GM21367 (cell line): ENCODE measurements at regions not wholly inside any gene's neighbourhood (a gene's known extent, or its start where the extent isn't known, plus 50 kb on each side); places are given as distances from the start of the nearest gene placed in this dataset.
"Not testable (repeated sequence)": the region's sequence is repeated elsewhere in the genome, so short reads cannot be mapped to it uniquely, and the experiment has no call there.

Source experiments
- ATAC-seq: cut with Tn5 transposase; IDR thresholded peaks from one replicate; pipeline ENCODE4 v1.9.1; 2021; ENCODE audit not compliant: unreplicated experiment

GRCh38 chr4:43586813-43587212 lies 694.3 kb downstream of the GRXCR1 start:
- no peak for ATAC-seq

GRCh38 chr4:43587758-43588157 lies 695.2 kb downstream of the GRXCR1 start:
- no peak for ATAC-seq

DNA sequence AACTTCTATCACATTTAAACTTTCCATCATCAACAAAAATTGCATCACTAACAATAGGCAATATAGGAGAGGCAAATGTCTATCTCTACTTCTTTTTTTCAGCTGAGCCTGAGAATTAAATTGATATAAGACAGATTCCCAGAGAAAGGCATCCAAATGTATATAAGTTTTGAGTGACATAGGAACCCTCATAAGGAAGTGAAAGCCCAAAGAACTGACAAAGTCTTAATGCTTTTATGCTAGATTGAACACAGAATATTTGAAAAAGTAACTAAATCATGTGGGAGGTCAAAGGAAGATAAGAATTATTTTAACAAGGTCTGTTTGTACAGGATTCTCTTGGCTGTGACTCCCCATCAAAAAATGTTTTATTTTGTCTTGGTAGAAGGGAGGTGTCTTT lies 714.9 kb downstream of the GRXCR1 start:
- no peak for ATAC-seq

DNA sequence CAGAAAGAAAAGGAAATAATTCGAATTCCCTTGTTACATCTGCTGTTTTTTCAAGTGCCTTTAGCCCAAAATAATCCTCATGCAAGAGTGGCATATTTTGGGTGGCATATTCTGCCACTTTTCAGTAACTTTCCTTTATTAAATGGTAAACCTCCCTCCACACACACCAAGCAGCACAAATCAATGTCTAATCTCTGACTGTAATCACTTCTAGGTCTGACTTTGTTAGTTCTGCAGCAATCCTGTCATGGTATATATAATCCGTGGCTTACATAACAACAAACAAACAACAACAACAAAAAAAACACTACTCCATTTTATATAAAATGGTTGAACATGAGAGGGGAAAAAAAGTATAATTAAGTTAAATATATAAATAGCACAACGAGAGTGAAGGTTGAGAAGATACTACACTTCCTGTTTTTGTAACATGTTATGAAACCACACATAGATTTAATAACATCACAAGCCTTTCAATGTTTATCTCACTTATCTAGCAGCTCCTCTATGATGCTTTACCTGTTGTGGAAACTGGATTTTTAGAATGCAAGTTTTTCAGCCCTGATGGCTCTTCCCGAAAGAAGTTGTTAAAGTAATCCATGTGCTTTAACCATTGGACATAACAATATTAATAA lies 715.4 kb downstream of the GRXCR1 start:
- no peak for ATAC-seq

DNA sequence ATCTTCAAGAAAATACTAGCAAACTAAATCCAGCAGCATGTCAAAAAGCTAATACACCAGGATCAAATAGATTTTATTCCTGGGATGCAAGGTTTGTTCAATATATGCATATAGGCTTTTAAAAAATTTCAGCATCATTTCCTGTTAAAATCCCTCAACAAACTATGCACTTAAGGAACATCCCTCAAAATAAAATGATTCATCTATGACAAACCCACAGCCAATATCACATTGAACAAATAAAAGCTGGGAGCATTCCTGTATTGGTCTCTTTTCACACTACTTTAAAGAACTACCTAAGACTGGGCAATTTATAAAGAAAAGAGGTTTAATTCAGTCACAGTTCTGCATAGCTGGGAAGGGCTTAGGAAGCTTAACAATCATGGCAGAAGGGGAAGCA lies 726.7 kb downstream of the GRXCR1 start:
- ATAC-seq: no peak

DNA sequence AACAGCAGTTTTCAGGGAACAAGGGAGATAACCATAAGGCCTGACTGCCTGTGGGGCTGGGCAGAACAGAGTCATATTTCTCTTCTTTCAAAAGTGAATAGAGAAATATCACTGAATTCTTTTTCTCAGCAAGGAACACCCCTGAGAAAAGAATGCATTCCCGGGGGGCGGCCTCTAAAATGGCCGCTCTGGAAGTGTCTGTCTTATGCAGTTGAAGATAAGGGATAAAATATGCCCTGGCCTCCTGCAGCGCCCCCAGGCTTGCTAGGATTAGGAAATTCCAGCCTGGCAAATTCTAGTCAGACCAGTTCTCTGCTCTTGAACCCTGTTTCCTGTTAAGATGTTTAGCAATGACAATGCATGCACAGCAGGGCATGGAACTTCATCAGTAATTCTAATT lies 745.4 kb downstream of the GRXCR1 start:
- not testable (repeated sequence) for ATAC-seq

DNA sequence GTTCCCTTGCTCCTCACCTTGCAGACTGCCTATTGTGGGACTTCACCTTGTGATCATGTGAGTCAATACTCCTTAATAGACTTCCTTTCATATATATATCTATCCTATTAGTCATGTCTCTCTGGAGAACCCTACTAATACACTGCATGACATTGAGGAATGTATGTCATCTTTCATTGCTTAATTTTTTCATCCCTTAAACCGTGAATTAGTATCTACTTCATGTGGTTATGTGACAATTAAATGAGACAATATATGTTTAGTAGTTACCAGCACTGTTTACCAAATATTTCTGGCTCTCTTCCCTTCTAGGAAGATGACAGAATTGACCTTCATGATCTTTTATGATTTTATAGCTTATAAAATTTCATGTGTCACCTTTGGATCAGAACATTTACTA lies 759.5 kb downstream of the GRXCR1 start:
- ATAC-seq: no peak

DNA sequence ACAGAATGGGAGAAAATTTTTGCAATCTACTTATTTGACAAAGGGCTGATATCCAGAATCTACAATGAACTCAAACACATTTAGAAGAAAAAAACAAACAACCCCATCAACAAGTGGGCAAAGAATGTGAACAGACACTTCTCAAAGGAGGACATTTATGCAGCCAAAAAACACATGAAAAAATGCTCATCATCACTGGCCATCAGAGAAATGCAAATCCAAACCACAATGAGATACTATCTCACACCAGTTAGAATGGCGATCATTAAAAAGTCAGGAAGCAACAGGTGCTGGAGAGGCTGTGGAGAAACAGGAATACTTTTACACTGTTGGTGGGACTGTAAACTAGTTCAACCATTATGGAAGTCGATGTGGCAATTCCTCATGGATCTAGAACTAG lies 767.0 kb downstream of the GRXCR1 start:
- ATAC-seq: not testable (repeated sequence)

DNA sequence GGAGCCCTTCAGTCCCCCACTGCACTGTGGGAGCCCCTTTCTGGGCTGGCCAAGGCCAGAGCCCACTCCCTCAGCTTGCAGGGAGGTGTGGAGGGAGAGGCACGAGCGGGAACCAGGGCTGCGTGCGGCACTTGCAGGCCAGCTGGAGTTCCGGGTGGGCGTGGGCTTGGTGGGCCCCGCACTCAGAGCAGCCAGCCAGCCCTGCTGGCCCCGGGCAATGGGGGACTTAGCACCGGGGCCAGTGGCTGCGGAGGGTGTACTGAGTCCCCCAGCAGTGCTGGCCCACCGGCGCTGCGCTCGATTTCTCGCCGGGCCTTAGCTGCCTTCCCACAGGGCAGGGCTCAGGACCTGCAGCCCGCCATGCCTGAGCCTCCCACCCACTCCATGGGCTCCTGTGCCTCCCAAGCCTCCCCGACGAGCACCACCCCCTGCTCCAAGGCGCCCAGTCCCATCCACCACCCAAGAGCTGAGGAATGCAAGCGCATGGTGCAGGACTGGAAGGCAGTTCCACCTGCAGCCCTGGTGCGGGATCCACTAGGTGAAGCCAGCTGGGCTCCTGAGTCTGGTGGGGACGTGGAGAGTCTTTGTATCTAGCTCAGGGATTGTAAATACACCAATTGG lies 776.2 kb downstream of the KCTD8 start:
- ATAC-seq: not testable (repeated sequence)

GRCh38 chr4:43680421-43680820 lies 768.2 kb downstream of the KCTD8 start:
- ATAC-seq: no peak

- no peak for ATAC-seq
Observed at GRCh38 chr4:43682551-43682950, 766.1 kb downstream of the KCTD8 start.

DNA sequence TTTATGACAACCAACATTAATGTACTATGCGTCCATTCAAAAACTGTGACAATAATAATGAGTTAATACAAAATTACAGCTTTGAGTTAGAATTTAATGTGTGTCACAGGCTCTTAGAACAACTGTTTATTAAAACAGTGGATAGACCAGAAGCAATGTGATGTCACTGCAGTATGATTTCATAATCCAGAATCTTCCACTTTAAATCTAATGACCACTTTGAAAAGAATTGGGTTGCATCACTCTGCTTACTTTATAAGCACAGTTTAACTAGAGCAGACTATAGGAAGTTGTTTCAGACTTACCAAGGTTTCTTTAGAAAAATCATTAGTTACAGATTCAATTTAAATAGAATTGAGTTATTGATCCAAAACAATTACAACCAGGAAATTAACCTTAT lies 758.5 kb downstream of the KCTD8 start:
- ATAC-seq: no peak

- ATAC-seq: no peak
Observed at GRCh38 chr4:43693876-43694275, 754.7 kb downstream of the KCTD8 start.

DNA sequence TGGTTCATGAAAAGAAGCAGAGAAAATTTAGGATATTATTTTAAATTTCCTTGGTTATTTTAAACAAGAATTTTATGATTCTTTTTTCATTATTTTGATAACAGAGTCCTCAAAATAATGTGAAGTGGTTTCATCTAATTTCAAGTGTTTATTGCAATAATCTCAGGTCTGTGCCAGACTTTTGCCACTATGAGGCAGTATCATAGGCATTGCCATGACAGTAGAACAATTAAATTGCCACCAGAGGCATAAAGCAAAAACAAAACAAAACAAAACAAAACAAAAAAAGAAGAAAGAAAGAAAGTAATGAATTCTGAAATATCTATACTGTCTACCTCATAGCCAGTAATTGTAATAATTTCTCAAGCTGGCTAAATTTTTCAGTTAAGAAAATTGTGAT lies 739.2 kb downstream of the KCTD8 start:
- ATAC-seq: no peak

DNA sequence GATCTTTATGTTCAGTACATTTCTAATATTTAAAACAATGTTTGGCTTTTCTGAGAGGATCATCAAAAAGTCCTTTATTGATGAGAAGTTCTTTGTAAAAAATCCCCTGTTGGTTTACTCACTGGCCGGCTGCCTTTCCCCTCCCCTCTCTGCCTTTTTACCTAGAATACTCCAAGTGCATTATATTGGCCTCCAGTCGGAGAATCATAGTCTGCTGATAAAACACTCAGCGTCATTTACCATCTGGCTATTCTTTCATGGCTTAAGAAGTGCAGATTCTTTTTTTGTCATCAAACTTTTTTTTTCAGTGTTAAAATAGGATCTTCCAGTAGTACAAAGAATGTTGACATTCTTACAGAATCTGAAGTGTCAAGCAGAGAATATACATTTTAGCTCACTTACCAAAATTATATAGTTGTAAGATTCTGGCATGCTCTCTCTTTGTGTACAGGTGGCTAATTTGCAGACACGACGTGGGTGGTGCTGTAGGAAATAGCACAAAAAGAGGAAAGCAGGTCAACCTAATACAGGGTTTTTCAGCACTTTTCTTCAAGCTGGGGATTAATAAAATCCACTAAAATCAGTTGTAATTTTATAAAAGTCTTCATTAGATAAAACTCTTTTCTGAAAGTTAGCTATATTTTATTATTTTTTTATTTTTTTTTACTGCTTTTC lies 731.8 kb downstream of the KCTD8 start:
- no peak for ATAC-seq

GRCh38 chr4:43718369-43718768 lies 730.2 kb downstream of the KCTD8 start:
- ATAC-seq: no peak

- no peak for ATAC-seq
Observed at GRCh38 chr4:43732829-43733426, 715.7 kb downstream of the KCTD8 start.

GRCh38 chr4:43742083-43742482 lies 706.5 kb downstream of the KCTD8 start:
- ATAC-seq: no peak

DNA sequence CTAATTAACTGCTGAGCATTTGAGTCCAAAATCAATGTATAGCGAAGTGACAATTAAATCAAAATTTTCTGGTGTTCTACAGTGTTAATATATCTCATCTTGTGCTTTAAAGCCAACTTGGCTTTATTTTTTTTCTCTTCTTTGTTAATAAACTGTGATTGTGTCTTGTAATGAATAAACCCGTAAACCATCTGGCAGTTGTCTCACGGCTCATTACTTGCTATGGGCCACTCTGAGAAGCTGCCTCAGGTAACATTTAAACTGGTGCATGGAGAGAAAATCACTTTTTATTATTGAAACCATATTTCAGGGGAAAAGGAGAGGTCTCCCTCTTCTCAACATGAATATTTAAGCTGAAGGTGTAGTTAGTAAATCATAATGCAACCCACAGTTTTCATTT lies 694.0 kb downstream of the KCTD8 start:
- no peak for ATAC-seq

DNA sequence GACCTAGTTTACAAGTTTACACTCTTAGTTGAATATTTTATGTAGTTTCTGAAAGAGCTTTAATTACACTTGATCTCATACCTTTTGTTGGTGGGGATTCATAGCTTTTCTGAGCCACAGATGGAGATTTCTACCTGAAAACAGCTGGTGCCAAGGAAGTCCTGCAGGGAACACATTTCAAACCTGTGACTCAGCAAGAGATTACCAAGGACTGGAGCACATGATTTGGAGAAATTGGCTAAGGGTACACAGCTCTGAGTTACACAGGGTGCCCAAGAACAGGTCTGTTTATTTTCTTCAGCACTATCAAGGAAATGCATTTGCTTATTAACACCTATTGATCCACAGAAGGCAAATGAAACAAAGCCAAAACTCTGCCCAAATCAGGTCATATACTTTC lies 691.5 kb downstream of the KCTD8 start:
- ATAC-seq: no peak

- ATAC-seq: no peak
Observed at GRCh38 chr4:43758836-43759235, 689.8 kb downstream of the KCTD8 start.

DNA sequence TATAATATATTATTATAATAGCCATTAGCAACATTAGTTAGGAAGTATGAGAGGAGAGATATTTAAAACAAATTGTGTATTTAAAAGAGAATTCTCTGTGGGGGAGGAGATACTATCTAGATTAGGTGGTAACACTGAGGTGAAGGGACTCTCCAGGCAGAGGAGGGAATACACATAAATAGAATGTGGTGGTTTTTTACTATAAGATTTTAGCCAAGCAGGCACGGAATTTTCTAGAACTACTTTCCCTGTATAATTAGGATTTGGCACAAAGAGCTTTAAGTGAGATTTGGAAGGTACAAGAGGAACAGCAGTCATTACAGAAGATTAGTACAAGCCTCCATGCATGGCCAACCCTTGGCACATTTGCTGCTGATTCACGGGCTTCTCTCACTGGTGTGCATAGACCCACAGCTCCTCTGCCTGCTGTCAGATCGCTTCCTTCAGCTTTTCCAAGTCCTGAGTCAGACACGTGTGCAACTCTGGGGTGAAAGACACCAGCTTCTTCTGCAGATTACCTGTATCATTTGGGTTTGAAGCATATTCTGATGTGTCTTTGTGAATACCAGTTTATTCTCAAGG lies 685.5 kb downstream of the KCTD8 start:
- ATAC-seq: no peak
